C4-2B (cell line): ENCODE measurements at regions not wholly inside any gene's neighbourhood (a gene's known extent, or its start where the extent isn't known, plus 50 kb on each side); places are given as distances from the start of the nearest gene placed in this dataset.

ENCODE experiments used
- ZFX ChIP-seq: fragments of 450-650 bp; IDR thresholded peaks from 2 replicates; pipeline ENCODE4 v1.6.1; 2017
- TF ChIP-seq, protein P1 (sequence below): fragments of 450-650 bp; conservative IDR thresholded peaks from 2 replicates; pipeline ENCODE4 v1.5.1; 2017; ENCODE audit warnings: mild to moderate bottlenecking

GRCh38 chr21:32070676-32071330 lies 198.0 kb downstream of the HUNK start:
- TF ChIP-seq, protein P1, sequence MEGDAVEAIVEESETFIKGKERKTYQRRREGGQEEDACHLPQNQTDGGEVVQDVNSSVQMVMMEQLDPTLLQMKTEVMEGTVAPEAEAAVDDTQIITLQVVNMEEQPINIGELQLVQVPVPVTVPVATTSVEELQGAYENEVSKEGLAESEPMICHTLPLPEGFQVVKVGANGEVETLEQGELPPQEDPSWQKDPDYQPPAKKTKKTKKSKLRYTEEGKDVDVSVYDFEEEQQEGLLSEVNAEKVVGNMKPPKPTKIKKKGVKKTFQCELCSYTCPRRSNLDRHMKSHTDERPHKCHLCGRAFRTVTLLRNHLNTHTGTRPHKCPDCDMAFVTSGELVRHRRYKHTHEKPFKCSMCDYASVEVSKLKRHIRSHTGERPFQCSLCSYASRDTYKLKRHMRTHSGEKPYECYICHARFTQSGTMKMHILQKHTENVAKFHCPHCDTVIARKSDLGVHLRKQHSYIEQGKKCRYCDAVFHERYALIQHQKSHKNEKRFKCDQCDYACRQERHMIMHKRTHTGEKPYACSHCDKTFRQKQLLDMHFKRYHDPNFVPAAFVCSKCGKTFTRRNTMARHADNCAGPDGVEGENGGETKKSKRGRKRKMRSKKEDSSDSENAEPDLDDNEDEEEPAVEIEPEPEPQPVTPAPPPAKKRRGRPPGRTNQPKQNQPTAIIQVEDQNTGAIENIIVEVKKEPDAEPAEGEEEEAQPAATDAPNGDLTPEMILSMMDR, result no peak
- no peak for TF ChIP-seq ZFX
